WTC11 (cell line): ENCODE measurements at regions not wholly inside any gene's neighbourhood (a gene's known extent, or its start where the extent isn't known, plus 50 kb on each side); places are given as distances from the start of the nearest gene placed in this dataset.

ENCODE experiments used
- ATAC-seq: fragments of 200-7000 bp; cut with Tn5 transposase; 2 replicates; pipeline ENCODE4 v1.10.0; 2021; ENCODE audit warnings: mild to moderate bottlenecking, moderate library complexity
- CTCF ChIA-PET: fragments of 300-600 bp; sonication (Branson Sonifier 250); formaldehyde crosslinking; loops from one replicate; lab custom pipeline; 2021; ENCODE audit warnings: antibody characterized with exemption; lab: Charles Lee
- POLR2A ChIA-PET: fragments of 350-600 bp; sonication (Branson Sonifier 250); formaldehyde crosslinking; loops from one replicate; lab custom pipeline; 2021; ENCODE audit warnings: antibody characterized with exemption; lab: Charles Lee
- DNase-seq: peaks from one replicate; pipeline ENCODE4 v3.0.0; 2021; ENCODE audit warnings: low spot score
- H3K27ac Mint-ChIP-seq: 2 replicates; pipeline ENCODE4 v1.8.0; 2021; ENCODE audit warnings: mixed read lengths
- H3K27me3 Mint-ChIP-seq: 2 replicates; pipeline ENCODE4 v1.8.0; 2021; ENCODE audit warnings: low read depth, mild to moderate bottlenecking, moderate library complexity, mixed read lengths
- H3K36me3 Mint-ChIP-seq: 2 replicates; pipeline ENCODE4 v1.8.0; 2021; ENCODE audit warnings: mixed read lengths
- H3K4me1 Mint-ChIP-seq: 2 replicates; pipeline ENCODE4 v1.8.0; 2022; ENCODE audit warnings: mixed read lengths
- H3K4me3 Mint-ChIP-seq: 2 replicates; pipeline ENCODE4 v1.8.0; 2021; ENCODE audit warnings: mild to moderate bottlenecking, moderate library complexity, mixed read lengths
- H3K9me3 Mint-ChIP-seq: 2 replicates; pipeline ENCODE4 v1.8.0; 2021; ENCODE audit warnings: mixed read lengths
- CREM ChIP-seq: sonication (generic); formaldehyde crosslinking; IDR thresholded peaks from 2 replicates; pipeline ENCODE4 v1.8.1; 2022; ENCODE audit warnings: mild to moderate bottlenecking, missing genetic modification reagents, moderate library complexity
- GABPB1 ChIP-seq: sonication (generic); formaldehyde crosslinking; IDR thresholded peaks from 2 replicates; pipeline ENCODE4 v1.8.1; 2023; ENCODE audit warnings: mild to moderate bottlenecking, missing genetic modification reagents
- JAZF1 ChIP-seq: fragments of 250-450 bp; sonication (Bioruptor Pico); IDR thresholded peaks from 2 replicates; pipeline ENCODE4 v1.9.0; 2021; ENCODE audit warnings: moderate library complexity, mild to moderate bottlenecking, inconsistent platforms
- KAT7 ChIP-seq: sonication (generic); formaldehyde crosslinking; IDR thresholded peaks from 2 replicates; pipeline ENCODE4 v1.8.1; 2023; ENCODE audit warnings: missing genetic modification reagents, mild to moderate bottlenecking, borderline replicate concordance
- NFE2L1 ChIP-seq: sonication (generic); formaldehyde crosslinking; IDR thresholded peaks from 2 replicates; pipeline ENCODE4 v1.8.1; 2023; ENCODE audit warnings: missing genetic modification reagents
- OVOL2 ChIP-seq: fragments of 250-450 bp; sonication (Bioruptor Pico); IDR thresholded peaks from 2 replicates; pipeline ENCODE4 v1.9.0; 2021; ENCODE audit warnings: mild to moderate bottlenecking, borderline replicate concordance
- TEAD1 ChIP-seq: sonication (generic); formaldehyde crosslinking; IDR thresholded peaks from 2 replicates; pipeline ENCODE4 v1.8.0; 2022; ENCODE audit warnings: mild to moderate bottlenecking, missing genetic modification reagents
- TF ChIP-seq, protein P1 (sequence below): sonication (generic); formaldehyde crosslinking; IDR thresholded peaks from 2 replicates; pipeline ENCODE4 v1.8.0; 2023; ENCODE audit warnings: missing genetic modification reagents
- TF ChIP-seq, protein P2 (sequence below): fragments of 200-600 bp; IDR thresholded peaks from 2 replicates; pipeline ENCODE4 v1.8.0; 2022; ENCODE audit warnings: antibody characterized with exemption
- TF ChIP-seq, protein P3 (sequence below): sonication (generic); formaldehyde crosslinking; IDR thresholded peaks from 2 replicates; pipeline ENCODE4 v1.8.1; 2022; ENCODE audit warnings: low read depth, mild to moderate bottlenecking, moderate library complexity, missing genetic modification reagents, borderline replicate concordance
- TF ChIP-seq, protein P4 (sequence below): fragments of 250-450 bp; sonication (Bioruptor Pico); IDR thresholded peaks from 2 replicates; pipeline ENCODE4 v1.9.0; 2021; ENCODE audit warnings: moderate library complexity, mild to moderate bottlenecking, inconsistent platforms, borderline replicate concordance
- TF ChIP-seq, protein P5 (sequence below): sonication (generic); formaldehyde crosslinking; IDR thresholded peaks from 2 replicates; pipeline ENCODE4 v1.8.1; 2023; ENCODE audit warnings: mild to moderate bottlenecking, missing genetic modification reagents
- TF ChIP-seq, protein P6 (sequence below): sonication (generic); formaldehyde crosslinking; IDR thresholded peaks from 2 replicates; pipeline ENCODE4 v1.8.1; 2023; ENCODE audit warnings: mild to moderate bottlenecking, missing genetic modification reagents, moderate library complexity
- TF ChIP-seq, protein P7 (sequence below): sonication (generic); formaldehyde crosslinking; IDR thresholded peaks from 2 replicates; pipeline ENCODE4 v1.8.0; 2023; ENCODE audit warnings: missing genetic modification reagents, mild to moderate bottlenecking, borderline replicate concordance
- TF ChIP-seq, protein P8 (sequence below): sonication (generic); formaldehyde crosslinking; IDR thresholded peaks from 2 replicates; pipeline ENCODE4 v1.8.0; 2022; ENCODE audit warnings: mild to moderate bottlenecking, missing genetic modification reagents

DNA sequence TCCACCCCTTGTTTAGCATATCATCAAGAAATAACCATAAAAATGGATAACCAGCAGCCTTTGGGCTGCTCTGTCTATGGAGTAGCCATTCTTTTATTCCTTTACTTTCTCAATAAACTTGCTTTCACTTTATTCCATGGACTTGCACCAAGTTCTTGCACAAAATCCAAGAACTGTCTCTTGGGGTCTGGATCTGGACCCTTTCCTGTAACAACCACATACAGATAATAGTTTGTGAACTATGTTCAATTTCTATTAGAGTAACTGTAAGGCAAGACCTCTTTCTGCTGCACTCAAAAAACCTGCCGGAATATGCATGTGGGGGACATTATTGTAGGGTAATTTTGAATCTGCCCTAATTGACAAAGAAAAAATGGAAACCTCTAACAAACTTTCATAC, 66.9 kb upstream of the TMEM215 start (continued):
- TF ChIP-seq, protein P1, sequence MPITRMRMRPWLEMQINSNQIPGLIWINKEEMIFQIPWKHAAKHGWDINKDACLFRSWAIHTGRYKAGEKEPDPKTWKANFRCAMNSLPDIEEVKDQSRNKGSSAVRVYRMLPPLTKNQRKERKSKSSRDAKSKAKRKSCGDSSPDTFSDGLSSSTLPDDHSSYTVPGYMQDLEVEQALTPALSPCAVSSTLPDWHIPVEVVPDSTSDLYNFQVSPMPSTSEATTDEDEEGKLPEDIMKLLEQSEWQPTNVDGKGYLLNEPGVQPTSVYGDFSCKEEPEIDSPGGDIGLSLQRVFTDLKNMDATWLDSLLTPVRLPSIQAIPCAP (CRISPR knock-in tag): no peak
- TF ChIP-seq JAZF1 (no peak), TEAD1 (no peak), NFE2L1 (CRISPR knock-in tag) (no peak), OVOL2 (CRISPR knock-in tag) (no peak)
- TF ChIP-seq, protein P2, sequence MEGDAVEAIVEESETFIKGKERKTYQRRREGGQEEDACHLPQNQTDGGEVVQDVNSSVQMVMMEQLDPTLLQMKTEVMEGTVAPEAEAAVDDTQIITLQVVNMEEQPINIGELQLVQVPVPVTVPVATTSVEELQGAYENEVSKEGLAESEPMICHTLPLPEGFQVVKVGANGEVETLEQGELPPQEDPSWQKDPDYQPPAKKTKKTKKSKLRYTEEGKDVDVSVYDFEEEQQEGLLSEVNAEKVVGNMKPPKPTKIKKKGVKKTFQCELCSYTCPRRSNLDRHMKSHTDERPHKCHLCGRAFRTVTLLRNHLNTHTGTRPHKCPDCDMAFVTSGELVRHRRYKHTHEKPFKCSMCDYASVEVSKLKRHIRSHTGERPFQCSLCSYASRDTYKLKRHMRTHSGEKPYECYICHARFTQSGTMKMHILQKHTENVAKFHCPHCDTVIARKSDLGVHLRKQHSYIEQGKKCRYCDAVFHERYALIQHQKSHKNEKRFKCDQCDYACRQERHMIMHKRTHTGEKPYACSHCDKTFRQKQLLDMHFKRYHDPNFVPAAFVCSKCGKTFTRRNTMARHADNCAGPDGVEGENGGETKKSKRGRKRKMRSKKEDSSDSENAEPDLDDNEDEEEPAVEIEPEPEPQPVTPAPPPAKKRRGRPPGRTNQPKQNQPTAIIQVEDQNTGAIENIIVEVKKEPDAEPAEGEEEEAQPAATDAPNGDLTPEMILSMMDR: no peak
- TF ChIP-seq, protein P3, sequence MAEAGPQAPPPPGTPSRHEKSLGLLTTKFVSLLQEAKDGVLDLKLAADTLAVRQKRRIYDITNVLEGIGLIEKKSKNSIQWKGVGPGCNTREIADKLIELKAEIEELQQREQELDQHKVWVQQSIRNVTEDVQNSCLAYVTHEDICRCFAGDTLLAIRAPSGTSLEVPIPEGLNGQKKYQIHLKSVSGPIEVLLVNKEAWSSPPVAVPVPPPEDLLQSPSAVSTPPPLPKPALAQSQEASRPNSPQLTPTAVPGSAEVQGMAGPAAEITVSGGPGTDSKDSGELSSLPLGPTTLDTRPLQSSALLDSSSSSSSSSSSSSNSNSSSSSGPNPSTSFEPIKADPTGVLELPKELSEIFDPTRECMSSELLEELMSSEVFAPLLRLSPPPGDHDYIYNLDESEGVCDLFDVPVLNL (CRISPR knock-in tag): no peak

DNA sequence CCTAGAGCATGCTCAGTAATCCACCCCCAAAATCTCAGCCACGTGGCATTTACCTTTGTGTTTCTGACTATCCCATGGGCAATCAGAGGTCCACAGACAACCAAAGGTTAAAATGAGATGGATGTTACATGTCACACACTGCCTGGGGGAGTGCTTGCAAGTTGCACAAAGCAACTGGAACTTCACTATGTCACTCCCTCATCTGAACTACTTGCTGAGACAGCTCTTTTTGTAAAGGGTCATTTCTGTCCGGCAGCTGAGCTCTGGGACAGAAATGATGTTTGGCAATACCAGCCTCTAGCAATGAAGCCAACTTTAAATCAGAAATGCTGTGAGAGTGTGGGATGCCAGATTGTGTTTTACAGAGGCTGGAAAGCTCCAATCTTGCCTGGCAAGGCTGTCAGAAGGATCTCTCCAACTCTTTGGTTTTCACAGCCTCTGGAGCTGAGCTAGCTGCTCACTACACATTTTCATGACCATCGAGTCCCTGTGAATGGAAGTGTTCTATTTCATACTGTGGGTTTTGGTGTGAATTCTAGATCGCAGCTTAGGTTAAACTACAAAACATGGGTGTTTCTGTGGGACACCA, 66.3 kb upstream of the TMEM215 start:
- Mint-ChIP-seq H3K4me1 (no peaks in the 10 kb centered on the region), H3K9me3 (0 out of 2 replicates have a peak, but pooled peaks cover 4% of the 10 kb centered on the region), H3K36me3 (no peaks in the 10 kb centered on the region), H3K4me3 (no peak overlapping the region), H3K27me3 (peaks cover 5% of the 10 kb centered on the region; the same call in 1 of the 2 replicates), H3K27ac (no peak overlapping the region)
- ATAC-seq (no peak), DNase-seq (no peak)
- TF ChIP-seq, protein P4, sequence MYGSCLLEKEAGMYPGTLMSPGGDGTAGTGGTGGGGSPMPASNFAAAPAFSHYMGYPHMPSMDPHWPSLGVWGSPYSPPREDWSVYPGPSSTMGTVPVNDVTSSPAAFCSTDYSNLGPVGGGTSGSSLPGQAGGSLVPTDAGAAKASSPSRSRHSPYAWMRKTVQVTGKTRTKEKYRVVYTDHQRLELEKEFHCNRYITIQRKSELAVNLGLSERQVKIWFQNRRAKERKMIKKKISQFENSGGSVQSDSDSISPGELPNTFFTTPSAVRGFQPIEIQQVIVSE (CRISPR knock-in tag): no peak
- ChIA-PET POLR2A (no interaction called here), CTCF (no interaction called here)

DNA sequence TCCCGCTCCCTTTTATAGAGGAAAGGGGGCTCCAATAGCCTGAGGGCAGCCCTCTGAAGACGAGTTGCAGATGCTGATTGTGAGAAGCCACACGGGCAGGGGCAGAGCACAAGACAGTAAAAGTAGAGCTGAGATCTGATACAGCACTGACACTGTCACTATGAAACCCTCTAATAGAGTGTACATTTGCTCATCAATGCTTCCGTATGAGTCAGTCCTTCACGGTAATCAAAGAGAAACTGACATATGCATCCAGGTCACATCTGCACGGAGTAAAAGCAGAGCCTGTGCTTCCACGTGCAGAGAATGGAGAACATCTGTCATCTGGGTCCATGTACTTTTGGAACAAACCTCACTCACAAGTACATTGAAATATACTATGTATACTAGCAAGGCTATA, 60.6 kb upstream of the TMEM215 start:
- Mint-ChIP-seq H3K9me3 (peaks cover 3% of the 10 kb centered on the region), H3K27ac (no peak overlapping the region), H3K36me3 (no peaks in the 10 kb centered on the region), H3K4me3 (no peak overlapping the region), H3K4me1 (no peaks in the 10 kb centered on the region), H3K27me3 (peaks cover 5% of the 10 kb centered on the region; the same call in 1 of the 2 replicates)
- POLR2A ChIA-PET: no interaction called here
- DNase-seq: no peak
- CTCF ChIA-PET: no interaction called here
- no peak for ATAC-seq
- TF ChIP-seq, protein P3 (CRISPR knock-in tag): no peak
- TF ChIP-seq, protein P5, sequence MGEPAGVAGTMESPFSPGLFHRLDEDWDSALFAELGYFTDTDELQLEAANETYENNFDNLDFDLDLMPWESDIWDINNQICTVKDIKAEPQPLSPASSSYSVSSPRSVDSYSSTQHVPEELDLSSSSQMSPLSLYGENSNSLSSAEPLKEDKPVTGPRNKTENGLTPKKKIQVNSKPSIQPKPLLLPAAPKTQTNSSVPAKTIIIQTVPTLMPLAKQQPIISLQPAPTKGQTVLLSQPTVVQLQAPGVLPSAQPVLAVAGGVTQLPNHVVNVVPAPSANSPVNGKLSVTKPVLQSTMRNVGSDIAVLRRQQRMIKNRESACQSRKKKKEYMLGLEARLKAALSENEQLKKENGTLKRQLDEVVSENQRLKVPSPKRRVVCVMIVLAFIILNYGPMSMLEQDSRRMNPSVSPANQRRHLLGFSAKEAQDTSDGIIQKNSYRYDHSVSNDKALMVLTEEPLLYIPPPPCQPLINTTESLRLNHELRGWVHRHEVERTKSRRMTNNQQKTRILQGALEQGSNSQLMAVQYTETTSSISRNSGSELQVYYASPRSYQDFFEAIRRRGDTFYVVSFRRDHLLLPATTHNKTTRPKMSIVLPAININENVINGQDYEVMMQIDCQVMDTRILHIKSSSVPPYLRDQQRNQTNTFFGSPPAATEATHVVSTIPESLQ (CRISPR knock-in tag): no peak
- TF ChIP-seq CREM (CRISPR knock-in tag): no peak
- TF ChIP-seq, protein P1 (CRISPR knock-in tag): no peak
- TF ChIP-seq GABPB1 (CRISPR knock-in tag): no peak
- TF ChIP-seq, protein P6, sequence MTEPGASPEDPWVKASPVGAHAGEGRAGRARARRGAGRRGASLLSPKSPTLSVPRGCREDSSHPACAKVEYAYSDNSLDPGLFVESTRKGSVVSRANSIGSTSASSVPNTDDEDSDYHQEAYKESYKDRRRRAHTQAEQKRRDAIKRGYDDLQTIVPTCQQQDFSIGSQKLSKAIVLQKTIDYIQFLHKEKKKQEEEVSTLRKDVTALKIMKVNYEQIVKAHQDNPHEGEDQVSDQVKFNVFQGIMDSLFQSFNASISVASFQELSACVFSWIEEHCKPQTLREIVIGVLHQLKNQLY (CRISPR knock-in tag): no peak
- TF ChIP-seq KAT7 (CRISPR knock-in tag): no peak
- TF ChIP-seq TEAD1: no peak
- TF ChIP-seq, protein P7, sequence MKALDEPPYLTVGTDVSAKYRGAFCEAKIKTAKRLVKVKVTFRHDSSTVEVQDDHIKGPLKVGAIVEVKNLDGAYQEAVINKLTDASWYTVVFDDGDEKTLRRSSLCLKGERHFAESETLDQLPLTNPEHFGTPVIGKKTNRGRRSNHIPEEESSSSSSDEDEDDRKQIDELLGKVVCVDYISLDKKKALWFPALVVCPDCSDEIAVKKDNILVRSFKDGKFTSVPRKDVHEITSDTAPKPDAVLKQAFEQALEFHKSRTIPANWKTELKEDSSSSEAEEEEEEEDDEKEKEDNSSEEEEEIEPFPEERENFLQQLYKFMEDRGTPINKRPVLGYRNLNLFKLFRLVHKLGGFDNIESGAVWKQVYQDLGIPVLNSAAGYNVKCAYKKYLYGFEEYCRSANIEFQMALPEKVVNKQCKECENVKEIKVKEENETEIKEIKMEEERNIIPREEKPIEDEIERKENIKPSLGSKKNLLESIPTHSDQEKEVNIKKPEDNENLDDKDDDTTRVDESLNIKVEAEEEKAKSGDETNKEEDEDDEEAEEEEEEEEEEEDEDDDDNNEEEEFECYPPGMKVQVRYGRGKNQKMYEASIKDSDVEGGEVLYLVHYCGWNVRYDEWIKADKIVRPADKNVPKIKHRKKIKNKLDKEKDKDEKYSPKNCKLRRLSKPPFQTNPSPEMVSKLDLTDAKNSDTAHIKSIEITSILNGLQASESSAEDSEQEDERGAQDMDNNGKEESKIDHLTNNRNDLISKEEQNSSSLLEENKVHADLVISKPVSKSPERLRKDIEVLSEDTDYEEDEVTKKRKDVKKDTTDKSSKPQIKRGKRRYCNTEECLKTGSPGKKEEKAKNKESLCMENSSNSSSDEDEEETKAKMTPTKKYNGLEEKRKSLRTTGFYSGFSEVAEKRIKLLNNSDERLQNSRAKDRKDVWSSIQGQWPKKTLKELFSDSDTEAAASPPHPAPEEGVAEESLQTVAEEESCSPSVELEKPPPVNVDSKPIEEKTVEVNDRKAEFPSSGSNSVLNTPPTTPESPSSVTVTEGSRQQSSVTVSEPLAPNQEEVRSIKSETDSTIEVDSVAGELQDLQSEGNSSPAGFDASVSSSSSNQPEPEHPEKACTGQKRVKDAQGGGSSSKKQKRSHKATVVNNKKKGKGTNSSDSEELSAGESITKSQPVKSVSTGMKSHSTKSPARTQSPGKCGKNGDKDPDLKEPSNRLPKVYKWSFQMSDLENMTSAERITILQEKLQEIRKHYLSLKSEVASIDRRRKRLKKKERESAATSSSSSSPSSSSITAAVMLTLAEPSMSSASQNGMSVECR: no peak
- TF ChIP-seq, protein P8, sequence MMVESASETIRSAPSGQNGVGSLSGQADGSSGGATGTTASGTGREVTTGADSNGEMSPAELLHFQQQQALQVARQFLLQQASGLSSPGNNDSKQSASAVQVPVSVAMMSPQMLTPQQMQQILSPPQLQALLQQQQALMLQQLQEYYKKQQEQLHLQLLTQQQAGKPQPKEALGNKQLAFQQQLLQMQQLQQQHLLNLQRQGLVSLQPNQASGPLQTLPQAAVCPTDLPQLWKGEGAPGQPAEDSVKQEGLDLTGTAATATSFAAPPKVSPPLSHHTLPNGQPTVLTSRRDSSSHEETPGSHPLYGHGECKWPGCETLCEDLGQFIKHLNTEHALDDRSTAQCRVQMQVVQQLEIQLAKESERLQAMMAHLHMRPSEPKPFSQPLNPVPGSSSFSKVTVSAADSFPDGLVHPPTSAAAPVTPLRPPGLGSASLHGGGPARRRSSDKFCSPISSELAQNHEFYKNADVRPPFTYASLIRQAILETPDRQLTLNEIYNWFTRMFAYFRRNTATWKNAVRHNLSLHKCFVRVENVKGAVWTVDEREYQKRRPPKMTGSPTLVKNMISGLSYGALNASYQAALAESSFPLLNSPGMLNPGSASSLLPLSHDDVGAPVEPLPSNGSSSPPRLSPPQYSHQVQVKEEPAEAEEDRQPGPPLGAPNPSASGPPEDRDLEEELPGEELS (CRISPR knock-in tag): no peak
